CD4-positive, alpha-beta T cell treated with Interleukin-17A for 4 hours (primary cell): ENCODE measurements at regions not wholly inside any gene's neighbourhood (a gene's known extent, or its start where the extent isn't known, plus 50 kb on each side); places are given as distances from the start of the nearest gene placed in this dataset.
"Not testable (repeated sequence)": the region's sequence is repeated elsewhere in the genome, so short reads cannot be mapped to it uniquely, and the experiment has no call there.

ENCODE experiments used
- DNase-seq: peaks from one replicate; pipeline ENCODE4 v3.0.0-alpha.2; 2020; ENCODE audit warnings: mixed read lengths

DNA sequence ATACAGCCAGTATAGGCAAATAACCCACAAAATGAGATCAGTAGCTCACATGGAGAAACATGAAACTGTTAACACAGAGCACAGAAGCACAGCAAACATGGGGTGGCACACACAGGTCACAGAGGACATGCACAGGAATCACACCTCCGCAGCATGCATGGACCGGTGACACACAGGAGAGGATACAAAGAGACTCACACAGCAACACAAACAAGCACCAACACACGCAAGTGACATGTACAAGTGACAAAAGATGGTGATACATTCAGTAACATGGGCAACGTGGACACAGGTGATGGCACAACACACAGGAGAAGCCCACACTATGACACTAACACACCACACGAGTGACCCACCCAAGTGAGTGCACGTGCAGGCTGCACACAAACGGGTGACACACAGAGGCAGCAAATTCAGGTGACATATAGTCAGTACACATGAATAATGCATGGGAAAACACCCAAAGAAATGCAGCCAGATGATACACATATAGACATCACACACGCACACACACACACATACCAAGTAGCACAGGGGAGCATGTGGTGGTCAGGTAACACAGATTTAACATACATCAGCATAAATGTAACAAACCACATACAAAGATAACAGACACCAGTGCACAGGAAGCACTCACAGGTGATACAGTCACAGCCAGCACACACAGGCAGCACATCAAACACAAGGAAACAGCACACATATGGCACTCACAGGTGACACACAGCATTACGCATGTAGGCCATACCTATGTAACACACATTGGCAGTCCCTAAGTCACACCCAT, 216.0 kb upstream of the SFSWAP start:
- no peak for DNase-seq

DNA sequence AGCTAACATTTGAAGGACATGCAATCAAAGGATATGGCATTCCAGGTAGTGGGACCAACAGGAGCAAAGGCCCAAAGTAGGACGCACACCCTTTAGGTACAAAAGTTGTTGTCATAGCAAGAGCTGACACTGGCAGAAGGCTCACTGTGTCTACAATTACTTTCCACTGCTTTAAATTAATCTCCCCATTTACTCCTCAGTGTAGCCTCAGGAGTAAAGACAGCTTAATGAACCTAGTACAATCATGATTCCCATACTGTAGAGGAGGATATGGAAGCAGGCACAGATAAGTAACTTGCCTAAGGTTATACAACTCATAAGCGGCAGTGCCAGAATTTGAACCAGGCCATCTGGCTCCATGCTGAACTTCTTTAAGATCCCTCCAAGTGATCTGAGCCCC, 212.9 kb upstream of the SFSWAP start:
- no peak for DNase-seq

DNA sequence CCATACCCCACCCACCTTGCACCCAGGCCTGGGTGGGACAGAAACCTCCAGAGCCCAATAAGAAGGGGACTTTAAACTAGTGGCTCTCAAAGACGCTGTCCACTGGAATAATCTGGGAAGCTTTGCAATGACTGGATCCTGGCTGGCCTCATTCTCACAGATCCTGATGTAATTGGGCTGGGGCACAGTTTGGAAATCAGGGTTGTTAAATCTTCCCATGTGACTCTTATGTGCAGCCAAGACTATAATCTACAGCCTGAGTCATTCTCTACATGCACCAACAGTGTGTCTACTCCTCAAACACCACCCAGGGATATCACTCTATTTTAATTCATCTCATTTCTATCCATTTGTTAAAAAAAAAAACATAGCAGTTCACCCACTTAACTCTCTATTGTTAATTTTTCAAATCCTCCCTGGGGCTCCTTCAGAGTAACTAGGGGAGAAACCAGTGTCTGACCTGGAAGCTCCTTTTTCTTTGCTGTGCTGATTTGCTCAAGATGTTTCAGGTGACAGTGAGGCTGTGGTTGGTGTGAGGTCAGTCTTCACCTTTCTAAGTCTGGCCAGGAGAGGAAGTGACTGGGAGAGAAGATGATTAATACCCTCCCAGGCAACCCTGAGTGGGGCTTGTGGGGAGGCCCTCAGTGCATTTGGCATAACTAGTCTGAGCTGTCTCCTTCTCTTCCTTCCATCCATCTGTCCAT, 211.6 kb upstream of the SFSWAP start:
- no peak for DNase-seq

DNA sequence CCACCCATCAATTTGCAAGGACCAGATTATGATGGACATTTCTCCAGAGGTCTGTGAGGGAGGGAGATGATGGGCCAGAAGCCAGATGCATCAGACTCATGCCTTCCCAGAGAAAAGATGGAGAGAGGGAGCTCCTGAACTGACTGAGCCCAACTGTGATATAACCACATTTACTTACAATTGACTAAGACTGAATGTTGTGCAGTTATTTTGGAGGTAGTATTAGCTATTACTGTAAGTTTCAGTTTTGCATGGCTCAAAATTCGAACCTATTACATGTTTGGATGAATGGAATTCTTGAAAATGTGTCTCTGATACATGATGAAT, 211.1 kb upstream of the SFSWAP start:
- DNase-seq, result no peak

DNA sequence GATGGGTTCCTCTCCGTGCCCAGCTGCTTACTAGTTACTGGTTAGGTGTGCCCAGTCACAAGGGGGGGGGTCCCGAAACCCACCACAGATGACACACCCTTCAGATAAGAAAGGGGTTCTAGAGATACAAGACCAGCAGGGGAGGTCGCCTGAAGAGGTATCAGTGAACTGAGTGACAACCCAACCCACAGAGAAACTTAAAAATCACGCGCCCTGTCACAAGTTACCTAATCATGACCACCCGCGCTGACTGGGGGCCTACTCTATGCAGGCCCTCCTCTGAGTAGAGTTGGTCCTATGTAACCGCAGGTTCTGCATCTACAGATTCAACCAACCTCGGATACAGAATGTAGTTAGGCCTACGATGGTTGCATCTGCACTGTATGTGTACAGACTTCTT, 210.3 kb upstream of the SFSWAP start:
- DNase-seq, result no peak

DNA sequence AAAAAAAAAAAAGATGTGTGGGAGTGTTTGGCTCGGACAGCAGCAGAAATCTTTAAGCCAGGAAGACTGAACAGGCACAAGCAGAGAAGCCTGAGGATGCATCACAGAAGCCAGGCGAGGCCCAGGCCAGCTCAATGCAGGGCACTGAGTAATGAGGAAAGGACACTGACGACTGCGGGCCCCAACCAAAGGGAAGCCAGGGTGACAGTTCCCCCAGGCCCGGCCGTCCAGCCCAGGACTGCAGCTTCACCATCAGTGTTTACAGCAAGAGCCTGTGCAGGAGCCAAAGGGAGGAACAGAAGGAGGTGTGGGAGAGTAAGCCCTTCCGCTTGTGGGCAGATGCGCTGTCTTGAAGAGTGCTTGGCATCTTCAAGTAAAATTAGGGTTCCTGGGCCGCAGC, 205.3 kb upstream of the SFSWAP start:
- DNase-seq, result no peak

DNA sequence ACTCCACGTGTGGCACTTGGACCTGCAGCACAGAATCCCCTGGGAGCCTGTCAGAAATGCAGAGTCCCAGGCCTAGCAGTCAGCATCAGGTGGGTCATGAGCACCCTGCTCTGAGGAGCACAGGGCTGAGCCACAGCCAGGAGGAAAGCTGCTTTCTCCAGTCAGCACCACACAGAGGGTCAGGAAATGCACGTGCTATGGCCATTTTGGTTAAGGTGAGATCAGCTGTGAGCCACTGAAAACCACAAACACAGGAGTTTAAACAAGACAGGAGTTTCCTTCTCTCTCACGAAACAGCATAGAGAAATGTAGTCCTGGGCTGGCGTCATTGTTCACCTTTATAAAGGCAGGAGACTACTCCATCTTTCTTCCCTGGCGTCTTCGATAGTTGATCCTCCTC, 204.5 kb upstream of the SFSWAP start:
- no peak for DNase-seq

DNA sequence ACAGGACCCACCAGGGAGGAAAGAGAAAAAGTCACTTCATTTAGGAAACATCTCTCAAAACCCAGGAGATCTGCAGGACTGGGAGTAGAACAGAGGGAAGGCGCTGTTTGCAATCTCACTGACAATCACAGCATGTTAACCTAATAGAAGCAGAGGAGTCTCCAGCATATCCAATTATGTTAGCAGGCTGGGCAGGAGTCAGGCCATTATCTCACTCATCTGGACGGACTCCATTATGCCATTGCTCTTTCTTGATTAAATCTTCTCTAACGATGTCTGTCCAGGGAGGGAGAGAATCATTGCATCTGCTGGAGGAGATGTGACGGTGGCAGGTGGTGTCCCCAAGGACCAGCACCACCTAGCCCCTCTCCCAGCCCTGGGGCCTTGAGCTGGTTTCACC, 203.8 kb upstream of the SFSWAP start:
- no peak for DNase-seq

DNA sequence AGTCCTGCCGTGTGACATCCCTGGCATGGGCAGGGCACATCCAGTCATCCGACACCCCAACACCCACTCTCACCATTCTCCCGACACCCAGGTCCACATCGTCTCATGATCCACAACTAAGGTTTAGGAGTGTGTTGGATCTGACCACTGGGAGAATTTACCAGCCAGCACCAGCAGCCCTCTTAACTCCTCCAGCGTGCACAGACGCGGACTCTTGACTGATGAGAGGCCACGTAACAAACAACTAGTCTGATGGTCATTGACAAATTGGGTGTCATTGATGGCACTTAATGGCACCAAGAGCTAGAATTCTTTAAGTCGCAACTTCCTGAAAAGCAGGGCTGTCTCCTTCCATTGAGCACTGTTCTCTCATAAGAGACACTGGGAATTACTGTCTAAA, 203.0 kb upstream of the SFSWAP start:
- DNase-seq, result no peak

DNA sequence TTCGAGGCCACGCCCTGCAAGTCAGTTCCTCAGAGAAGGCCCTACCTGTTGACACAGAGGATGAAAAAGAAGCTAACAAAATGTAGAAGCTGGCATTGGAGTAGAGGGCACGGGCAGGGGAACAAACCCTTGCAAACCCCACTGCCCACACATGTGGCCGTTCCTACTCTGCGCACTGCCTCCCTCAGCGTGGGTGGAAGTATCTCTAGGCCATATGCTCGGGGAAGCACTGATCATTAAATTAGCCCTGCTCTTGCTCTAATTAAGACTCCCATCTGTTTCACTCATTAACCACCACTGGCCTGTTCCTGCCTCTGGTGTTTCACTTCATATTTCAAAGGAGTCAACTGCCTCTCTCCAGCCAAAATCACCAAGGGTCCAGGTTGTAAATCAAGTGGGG, 201.2 kb upstream of the SFSWAP start:
- no peak for DNase-seq

DNA sequence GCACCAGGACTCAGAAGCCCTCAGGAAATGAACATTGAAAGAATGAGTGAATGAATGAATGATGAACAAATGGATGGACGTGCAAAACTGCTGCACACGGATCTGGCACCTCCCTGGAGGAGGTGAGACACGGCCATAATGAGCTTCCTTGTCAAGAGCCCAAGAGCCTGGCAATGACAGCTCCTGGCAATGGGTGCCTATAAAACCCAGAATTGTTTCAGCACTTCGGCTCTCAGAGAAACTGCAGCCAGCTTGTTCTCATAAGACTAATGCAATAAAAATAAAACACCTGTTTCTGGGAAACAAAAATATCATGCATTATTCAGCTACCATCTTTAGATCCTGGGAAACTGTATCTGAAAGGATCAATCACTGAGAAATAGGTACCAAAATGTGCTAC, 200.5 kb upstream of the SFSWAP start:
- DNase-seq, result no peak

DNA sequence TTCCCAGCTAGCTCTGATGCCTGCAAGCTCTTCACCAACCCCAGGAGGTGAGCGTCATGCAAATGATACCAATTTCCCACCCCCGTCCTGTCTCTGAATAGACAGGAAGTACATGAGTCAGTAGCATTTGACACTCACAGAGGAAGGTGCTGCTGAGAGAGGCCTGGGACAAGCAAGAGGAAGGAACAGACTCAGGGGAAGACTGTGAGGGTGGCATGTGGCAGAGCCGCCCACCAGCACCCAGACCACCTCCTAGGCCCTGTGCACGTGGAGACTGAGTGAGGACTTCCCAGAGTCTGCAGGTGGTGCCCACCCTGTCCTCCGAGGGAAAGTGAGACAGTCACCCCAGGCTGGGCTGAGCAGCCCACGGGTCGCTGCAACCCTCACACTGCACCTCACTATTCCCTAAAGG, 199.5 kb upstream of the SFSWAP start:
- peak; percentile 72 for DNase-seq

DNA sequence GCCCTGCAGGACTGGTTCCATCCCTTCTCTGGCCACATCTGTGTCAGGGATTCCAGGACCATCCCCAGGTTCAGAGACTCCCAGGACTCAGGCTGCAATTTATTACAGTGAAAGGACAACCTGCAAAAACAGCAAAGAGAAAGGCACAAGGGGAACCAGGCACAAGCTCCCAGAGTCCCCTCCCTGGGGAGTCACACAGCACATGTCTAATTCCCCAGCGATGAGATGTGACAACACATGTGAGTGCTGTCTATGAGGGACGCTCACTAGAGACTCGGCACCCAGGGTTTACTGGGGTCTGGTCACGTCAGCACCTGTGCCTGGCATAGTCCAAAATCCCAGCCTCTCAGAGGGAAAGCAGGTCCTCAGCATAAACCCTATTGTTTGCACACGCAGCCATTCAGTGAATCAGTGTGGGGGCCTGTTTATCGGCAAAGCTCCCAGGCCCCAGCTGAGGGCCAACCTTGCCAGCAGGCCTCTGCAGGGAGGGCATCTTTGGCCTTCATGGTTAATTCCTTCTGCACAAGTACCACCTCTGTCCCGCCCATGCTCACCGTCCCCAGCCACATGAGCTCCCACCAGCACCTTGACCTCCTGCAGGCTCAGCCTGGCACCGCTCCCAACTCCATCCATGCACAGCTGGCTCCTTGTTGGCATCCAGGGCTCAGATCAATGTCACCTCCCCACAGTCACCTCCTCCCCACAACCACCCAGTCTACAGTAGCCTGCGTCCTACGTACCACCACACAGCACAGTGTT, 198.9 kb upstream of the SFSWAP start:
- no peak for DNase-seq

DNA sequence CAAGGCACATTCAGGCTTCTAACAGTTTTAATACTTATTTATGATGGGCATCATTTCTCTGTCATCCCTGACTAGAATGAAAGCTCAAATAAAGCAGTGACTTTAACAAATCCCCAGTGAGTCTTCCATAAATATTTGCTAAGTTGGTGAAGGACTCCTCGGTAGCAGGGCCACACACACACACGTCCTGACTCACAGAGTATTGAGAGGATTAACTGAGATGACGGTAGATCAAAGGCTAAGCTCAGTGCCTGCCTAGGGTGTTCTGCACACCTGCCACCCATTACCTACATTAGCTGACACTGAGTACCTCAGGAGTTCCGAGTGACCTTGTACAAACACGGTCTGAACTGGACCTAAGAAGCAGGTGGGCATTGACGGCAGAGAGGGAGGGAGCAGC, 197.3 kb upstream of the SFSWAP start:
- no peak for DNase-seq

DNA sequence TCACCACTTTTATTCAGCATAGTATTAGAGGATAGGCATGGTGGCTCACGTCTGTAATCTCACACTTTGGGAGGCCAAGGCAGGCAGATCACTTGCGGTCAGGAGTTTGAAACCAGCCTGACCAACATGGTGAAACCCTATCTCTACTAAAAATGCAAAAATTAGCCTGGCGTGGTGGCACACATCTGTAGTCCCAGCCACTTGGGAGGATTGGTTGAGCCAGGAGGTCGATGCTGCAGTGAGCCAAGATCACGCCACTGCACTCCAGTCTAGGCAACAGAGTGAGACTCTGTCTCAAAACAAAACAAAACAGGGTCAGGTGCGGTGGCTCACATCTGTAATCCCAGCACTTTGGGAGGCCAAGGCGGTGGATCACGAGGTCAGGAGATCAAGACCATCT, 190.3 kb upstream of the SFSWAP start:
- DNase-seq, result not testable (repeated sequence)

DNA sequence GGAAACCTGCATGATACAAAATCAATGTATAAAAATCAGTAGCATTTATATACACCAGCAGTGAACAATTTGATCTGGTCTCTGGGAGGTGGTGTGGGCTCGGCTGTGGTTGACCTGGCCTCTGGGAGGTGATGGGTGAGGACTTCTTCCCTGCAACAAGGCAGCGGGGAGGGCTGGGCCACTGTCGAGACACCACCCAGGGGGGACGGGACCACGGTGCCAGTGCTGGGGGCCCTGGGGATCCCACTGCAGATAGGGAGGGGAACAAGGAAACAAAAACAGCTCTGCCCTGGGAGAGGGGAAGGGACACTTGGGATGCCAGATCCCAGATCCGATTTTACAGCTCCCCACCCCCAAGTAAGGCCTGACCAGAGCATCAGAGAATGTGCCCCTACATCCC, 189.6 kb upstream of the SFSWAP start:
- DNase-seq, result no peak

DNA sequence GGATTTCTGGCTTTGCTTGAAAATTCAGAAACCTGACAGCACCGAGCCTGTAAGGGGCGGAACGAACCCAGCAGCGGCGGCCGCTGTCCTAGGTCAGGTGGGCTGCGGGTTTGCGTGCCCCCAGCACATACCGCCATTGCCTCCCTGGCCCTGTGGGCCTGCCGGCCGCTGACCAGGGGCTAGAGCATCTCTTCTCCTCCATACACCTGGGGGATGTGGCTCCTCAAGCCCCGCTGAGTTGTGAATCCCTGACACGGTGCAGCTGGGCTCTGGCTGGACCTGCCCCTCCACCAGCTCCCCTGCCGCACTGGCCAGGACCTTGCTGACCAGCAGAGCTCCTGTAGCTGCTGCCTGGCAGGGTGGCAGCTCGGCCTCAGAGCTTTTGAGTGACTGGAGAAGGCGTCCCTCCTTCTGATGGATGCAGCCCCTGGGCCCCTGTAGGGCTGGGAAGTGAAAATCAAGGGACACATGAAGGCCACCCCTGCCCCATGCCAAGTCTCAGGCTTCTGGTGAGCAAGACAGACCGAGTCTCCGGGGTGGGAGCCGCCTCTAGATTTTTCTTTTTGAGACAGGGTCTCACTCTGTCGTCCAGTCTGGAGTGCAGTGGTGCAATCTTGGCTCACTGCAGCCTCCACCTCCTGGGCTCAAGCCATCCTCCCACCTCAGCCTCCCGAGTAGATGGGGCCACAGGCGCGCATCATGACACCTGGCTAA, 184.9 kb upstream of the SFSWAP start:
- DNase-seq, result no peak

DNA sequence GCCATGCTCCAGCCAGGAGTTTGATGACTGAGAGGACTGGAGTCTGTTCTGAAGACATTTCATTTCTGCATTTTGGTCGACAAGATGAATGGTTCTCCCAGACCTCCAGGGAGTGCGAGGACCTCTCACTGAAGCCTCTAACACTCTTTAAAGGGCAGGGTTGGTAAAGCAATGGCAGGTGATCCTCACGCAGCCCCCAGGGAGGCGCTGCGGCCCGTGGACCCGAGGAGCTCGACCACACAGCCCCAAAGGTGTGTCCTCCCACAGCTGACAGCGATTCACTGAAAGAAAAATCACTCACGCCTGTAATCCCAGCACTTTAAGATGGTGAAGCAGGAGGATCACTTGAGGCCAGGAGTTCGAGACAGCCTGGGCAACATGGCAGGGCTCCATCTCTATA, 183.8 kb upstream of the SFSWAP start:
- no peak for DNase-seq

DNA sequence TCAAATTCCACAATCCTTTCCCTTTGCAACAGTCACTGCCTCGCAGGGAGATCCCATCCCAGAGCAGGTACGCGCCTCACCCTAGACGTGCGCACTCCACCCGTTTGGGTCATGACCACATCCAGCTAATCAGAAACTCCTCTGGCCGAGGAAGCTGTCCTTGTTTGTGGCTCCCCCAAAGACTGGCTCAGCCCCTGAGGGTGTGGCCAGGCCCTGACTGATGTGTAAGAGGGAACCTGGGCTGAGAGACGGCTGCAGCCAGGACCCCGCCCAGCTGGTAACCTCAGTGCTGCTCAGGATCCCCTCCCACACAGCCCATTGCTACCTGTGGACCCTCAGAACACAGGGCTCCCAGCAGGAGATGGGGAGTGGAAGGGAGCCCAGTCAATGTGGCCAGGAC, 183.2 kb upstream of the SFSWAP start:
- no peak for DNase-seq

DNA sequence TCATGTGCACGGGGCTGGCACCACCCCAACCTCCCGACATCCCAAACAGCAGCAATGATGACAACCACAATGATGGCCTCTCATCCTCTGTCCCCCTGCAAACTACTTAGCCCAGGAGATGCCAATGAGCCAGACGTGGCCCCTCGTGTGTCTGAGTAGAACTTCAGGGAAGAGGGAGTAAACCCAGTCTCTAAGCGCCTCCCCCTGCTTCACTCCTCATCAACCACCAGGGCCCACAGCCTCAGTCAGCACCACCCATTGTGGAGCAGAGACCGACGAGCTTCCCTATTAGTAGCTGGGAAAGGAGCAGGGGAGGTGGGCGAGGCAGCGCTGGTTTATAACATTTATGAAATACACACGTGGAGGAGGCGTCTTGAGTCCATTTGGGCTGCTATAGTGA, 182.7 kb upstream of the SFSWAP start:
- DNase-seq, result no peak

DNA sequence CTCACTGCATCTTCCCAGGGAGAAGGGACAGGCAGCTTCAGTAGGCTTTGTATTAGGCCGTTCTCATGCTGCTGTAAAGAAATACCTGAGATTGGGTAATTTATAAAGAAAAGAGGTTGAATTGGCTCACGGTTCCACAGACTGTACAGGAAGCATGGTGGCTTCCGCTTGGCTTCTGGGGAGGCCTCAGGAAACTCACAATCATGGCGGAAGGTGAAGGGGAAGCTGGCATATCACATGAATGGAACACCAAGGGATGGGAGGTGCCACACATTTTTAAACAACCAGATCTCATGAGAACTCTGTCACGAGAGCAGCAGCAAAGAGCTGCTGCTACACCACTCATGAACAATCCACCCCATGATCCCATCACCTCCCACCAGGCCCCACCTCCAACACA, 182.2 kb upstream of the SFSWAP start:
- no peak for DNase-seq

DNA sequence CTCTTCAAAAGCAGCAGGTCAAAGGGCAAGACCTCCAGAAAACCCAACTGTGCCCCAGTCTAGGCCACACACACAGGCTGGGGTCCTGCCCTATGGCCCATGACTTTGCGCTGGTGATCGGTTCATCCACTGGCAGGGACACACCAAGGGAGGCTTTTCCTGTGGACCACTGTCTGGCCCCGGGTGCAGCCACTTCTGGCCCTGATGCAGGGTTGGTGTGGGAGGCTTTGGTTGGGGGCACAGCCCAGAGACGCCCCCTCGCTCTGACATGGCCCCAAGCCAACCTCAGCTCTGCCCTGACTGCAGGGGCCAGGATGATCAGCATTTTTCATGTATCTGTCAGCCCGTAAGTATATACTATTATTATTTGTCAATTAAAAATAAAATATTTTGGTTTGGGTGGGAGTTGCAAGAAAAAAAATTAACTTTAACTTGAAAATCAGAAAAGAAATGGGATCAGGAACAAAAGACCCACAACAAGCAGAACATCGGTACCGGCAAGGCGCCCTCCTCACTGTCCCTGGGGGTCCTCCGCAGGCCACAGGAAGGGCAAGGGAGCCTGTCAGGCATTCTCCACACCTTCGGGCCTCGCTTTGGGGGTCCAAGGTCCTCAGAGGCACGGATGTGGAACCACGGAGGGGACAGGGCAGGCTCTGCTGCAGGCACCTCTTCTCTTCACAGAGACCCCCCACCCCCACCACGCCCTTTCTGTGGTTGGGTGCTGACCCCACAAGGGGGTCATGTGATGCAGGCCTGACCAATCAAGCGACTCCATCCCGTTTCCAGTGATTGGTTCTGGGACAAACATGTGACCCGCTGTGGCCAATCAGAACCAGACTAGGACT, 181.5 kb upstream of the SFSWAP start:
- DNase-seq, result no peak

DNA sequence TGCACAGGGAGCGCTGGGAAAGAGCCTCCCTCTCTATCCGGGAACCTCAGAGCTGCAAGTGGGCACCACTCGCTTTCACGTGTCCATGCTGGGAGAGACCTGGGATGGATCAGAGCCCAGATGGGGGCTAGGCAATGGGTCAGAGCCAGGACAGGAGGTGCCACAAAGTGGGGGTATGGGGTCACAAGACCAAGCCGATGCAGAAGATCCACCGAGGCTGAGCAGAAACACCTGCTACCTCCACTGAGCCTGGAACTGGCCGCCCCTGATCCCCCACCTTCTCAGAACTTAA, 180.9 kb upstream of the SFSWAP start:
- no peak for DNase-seq
